Lower lobe of right lung (tissue), 2 donors: ENCODE measurements at regions not wholly inside any gene's neighbourhood (a gene's known extent, or its start where the extent isn't known, plus 50 kb on each side); places are given as distances from the start of the nearest gene placed in this dataset.

Source experiments
- ATAC-seq, 2 donors: fragments of 200-7000 bp; cut with Tn5 transposase; one replicate each; pipeline ENCODE4 v1.9.1; 2020 to 2022; ENCODE audit warnings: mild to moderate bottlenecking in 2 of 2, moderate library complexity in 2 of 2
- DNase-seq: peaks from one replicate; pipeline ENCODE4 v3.0.0-alpha.2; 2020
- H3K27ac ChIP-seq: fragments of 200-600 bp; one replicate; pipeline ENCODE4 v1.8.0; 2022
- H3K27me3 ChIP-seq: fragments of 200-600 bp; one replicate; pipeline ENCODE4 v1.8.0; 2022; ENCODE audit warnings: low read depth
- H3K36me3 ChIP-seq: fragments of 200-600 bp; one replicate; pipeline ENCODE4 v1.8.0; 2022; ENCODE audit warnings: mild to moderate bottlenecking
- H3K4me1 ChIP-seq: fragments of 200-600 bp; one replicate; pipeline ENCODE4 v1.8.0; 2022
- H3K4me3 ChIP-seq: fragments of 200-600 bp; one replicate; pipeline ENCODE4 v1.8.0; 2022; ENCODE audit warnings: mild to moderate bottlenecking
- H3K9me3 ChIP-seq: fragments of 200-600 bp; one replicate; pipeline ENCODE4 v1.8.0; 2022
- CTCF ChIP-seq: fragments of 200-600 bp; IDR thresholded peaks from one replicate; pipeline ENCODE4 v1.8.0; 2022; ENCODE audit warnings: antibody characterized with exemption, mild to moderate bottlenecking
- intact Hi-C: fragments of 100-400 bp; cut with DNase I; formaldehyde crosslinking; loops from one replicate; pipeline ENCODE4 v1.11.0; 2022
- donor health status: DM: no; HTN: yes; CAD: no; lungs with severe emphysema.

DNA sequence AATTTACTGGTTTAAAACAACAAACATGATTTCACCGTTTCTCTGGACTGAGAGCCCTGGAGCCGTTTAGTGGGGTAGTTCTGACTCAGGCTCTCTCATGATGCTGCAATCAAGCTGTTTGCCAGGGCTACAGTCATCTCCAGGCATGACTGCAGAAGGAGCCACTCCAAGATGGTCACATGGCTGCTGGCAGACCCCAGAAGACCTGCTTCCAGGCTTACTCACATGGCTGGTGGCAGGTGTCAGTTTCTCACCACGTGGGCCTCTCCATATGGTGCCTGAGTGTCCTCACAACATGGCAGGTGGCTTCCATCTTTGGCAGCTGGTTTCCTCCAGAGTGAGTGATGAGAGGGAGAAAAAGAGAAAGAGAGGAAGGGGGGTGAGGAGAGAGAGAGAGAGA is 378.3 kb upstream of the RGMA start:
- DNase-seq (no peak), ATAC-seq (peak; percentile 61 to 66)
- H3K4me3 ChIP-seq: no peak overlapping the region
- intact Hi-C loops: no loop called here
- no peaks in the 10 kb centered on the region for H3K27me3 ChIP-seq
- TF ChIP-seq CTCF: no peak
- no peaks in the 10 kb centered on the region for H3K4me1 ChIP-seq
- no peaks in the 10 kb centered on the region for H3K9me3 ChIP-seq
- no peak overlapping the region for H3K27ac ChIP-seq
- no peaks in the 10 kb centered on the region for H3K36me3 ChIP-seq

- Histone ChIP-seq H3K4me3 (no peak overlapping the region), H3K4me1 (no peaks in the 10 kb centered on the region), H3K27me3 (no peaks in the 10 kb centered on the region), H3K9me3 (no peaks in the 10 kb centered on the region), H3K27ac (no peak overlapping the region), H3K36me3 (no peaks in the 10 kb centered on the region)
- DNase-seq: no peak
- intact Hi-C loops: no loop called here
- no peak for ATAC-seq
- TF ChIP-seq CTCF: no peak
Measured at GRCh38 chr15:93466380-93466779, 377.4 kb upstream of the RGMA start.

DNA sequence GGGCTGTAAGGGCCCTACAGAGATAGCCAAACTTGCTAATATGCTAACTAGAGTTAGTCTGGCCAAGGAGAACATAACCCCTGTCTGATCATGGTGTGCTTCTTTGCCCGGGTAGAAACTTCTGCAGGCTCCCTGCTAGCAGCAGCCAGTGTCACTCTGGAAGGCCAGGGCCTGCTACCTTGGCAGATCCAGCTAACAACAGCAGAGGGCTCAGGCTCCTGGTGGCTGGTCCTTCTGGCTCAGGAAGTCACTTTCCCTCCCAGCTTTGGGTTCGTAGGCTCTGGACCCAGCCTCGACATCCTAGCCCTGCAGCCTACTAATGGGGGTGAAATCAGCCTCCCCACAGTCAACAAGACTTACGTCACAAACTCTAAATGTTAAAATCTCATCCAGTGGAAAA is 373.7 kb upstream of the RGMA start:
- no peak for ATAC-seq

DNA sequence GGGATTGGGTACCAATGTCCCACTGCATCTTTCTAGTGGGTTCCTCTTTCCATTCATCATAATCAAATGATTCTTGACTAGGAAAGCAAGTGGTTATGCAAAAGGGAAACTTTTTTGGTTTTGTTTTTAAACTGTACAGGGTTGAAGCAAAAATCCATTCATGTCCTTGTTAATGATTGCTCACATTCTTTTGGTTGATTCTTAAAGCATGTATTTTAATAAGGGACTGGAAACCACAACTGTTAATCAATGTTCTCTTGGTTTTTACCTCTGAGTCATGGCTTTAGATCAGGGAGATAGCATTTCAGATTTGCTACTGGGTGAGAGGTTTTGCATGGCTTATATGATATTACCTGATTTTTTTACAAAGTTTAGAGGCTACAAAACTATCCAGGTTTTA is 371.7 kb upstream of the RGMA start:
- no peak for ATAC-seq
- no peak overlapping the region for H3K4me3 ChIP-seq

More for the DNA sequence above, 373.7 kb upstream of the RGMA start:
- no peaks in the 10 kb centered on the region for H3K27me3 ChIP-seq
- no peak overlapping the region for H3K27ac ChIP-seq
- H3K36me3 ChIP-seq: no peaks in the 10 kb centered on the region
- no peaks in the 10 kb centered on the region for H3K9me3 ChIP-seq
- intact Hi-C loops: no loop called here
- H3K4me1 ChIP-seq: no peaks in the 10 kb centered on the region
- no peak overlapping the region for H3K4me3 ChIP-seq
- no peak for TF ChIP-seq CTCF
- DNase-seq: no peak

DNA sequence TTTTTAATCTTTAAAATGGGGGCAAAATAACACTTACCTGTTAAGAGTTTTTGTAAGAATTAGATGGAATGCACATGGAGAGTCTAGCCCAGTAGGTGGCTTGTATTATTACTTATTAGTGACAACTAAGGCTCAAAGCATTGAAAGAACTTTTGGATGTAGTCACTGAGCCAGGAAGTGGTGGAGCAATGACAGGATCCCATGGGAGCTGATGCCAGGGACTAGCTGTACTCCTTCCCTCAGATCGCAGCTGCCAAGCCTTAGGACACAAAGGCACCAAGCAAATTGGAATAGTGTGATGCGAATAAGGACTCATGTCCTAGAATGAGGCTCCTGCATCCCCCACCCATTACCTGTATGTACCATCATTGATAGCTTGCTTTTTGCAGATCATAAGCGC is 370.4 kb upstream of the RGMA start:
- no peaks in the 10 kb centered on the region for H3K9me3 ChIP-seq
- intact Hi-C loops: no loop called here
- ATAC-seq (no peak), DNase-seq (no peak)
- no peak overlapping the region for H3K27ac ChIP-seq
- H3K4me1 ChIP-seq: no peaks in the 10 kb centered on the region
- no peaks in the 10 kb centered on the region for H3K27me3 ChIP-seq
- H3K36me3 ChIP-seq: no peaks in the 10 kb centered on the region
- no peak overlapping the region for H3K4me3 ChIP-seq
- no peak for TF ChIP-seq CTCF

More for the DNA sequence above, 371.7 kb upstream of the RGMA start:
- intact Hi-C loops: no loop called here
- H3K9me3 ChIP-seq: no peaks in the 10 kb centered on the region
- no peak for DNase-seq
- H3K36me3 ChIP-seq: no peaks in the 10 kb centered on the region
- no peaks in the 10 kb centered on the region for H3K27me3 ChIP-seq
- H3K27ac ChIP-seq: no peak overlapping the region
- TF ChIP-seq CTCF: no peak
- H3K4me1 ChIP-seq: no peaks in the 10 kb centered on the region

GRCh38 chr15:93458597-93458996 is 369.6 kb upstream of the RGMA start:
- DNase-seq (no peak), ATAC-seq (no peak)
- Histone ChIP-seq H3K36me3 (no peaks in the 10 kb centered on the region), H3K27ac (no peak overlapping the region), H3K4me1 (no peaks in the 10 kb centered on the region), H3K9me3 (no peaks in the 10 kb centered on the region), H3K27me3 (no peaks in the 10 kb centered on the region), H3K4me3 (no peak overlapping the region)
- TF ChIP-seq CTCF: no peak
- intact Hi-C loops: no loop called here
